ENCODE measurements at regions not wholly inside any gene's neighbourhood (a gene's known extent, or its start where the extent isn't known, plus 50 kb on each side); places are given as distances from the start of the nearest gene placed in this dataset.
A peak's percentile ranks its signal among the peaks of the same experiment; 100 is the strongest.
"Not testable (repeated sequence)": the region's sequence is repeated elsewhere in the genome, so short reads cannot be mapped to it uniquely, and the experiment has no call there.

DNA sequence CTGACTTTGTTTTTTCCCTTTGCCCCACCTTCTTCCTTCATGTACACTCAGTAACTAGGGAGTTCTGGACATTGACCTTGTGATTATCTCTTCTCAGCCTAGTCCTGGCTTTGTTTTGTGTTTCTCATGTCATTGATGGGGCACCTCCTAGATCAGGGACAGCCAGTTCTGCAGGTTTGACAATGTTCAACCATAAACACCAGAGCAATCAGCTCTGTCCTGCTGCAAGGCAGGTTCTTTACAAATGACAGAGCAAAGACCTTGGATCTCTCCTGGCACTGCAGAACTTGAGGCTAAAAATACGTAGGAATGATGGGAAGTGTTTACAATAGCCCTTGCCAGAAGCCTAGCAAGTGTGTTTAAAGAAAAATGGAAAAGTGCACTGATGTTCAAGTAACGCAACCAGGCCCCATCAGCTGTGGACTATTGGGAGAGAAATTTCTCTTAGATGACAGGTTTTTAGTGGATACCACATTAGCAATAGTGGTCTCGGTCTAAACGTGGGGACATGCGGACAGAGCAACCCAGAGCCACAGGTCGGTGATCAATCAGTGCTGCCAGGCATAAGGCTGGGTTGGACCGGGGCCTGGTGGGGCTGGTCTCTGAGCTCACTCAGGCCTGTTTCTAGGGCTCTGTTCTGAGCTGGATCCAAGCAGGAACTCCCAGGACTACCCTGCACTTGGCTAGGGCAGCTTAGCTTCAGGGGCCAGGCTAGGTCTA lies 76.8 kb downstream of the SOWAHC start:
- Histone ChIP-seq H3K27ac (peak overlapping the region; percentile 42 to 84 (median 67)), H3K36me3 (no peaks in the 10 kb centered on the region), H3K9me3 (no peaks in the 10 kb centered on the region), H3K27me3 (no peaks in the 10 kb centered on the region), H3K4me1 (peaks cover 11 to 15% (median 14%) of the 10 kb centered on the region in 3 donors), H3K4me3 (no peak overlapping the region)
- peak in 4 of 6 donors; percentile 38 to 68 (median 58) for DNase-seq
- intact Hi-C loops (cut with DNase I), result no loop called here
- ATAC-seq, result peak; percentile 64 to 87 (median 86)
- 15 to 20% methylated on average over 7 of the region's 7 CpGs for WGBS, 2 donors
- TF ChIP-seq, protein P1, sequence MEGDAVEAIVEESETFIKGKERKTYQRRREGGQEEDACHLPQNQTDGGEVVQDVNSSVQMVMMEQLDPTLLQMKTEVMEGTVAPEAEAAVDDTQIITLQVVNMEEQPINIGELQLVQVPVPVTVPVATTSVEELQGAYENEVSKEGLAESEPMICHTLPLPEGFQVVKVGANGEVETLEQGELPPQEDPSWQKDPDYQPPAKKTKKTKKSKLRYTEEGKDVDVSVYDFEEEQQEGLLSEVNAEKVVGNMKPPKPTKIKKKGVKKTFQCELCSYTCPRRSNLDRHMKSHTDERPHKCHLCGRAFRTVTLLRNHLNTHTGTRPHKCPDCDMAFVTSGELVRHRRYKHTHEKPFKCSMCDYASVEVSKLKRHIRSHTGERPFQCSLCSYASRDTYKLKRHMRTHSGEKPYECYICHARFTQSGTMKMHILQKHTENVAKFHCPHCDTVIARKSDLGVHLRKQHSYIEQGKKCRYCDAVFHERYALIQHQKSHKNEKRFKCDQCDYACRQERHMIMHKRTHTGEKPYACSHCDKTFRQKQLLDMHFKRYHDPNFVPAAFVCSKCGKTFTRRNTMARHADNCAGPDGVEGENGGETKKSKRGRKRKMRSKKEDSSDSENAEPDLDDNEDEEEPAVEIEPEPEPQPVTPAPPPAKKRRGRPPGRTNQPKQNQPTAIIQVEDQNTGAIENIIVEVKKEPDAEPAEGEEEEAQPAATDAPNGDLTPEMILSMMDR (IDR thresholded peaks at IDR 0.05), result no peak
- peak; percentile 85 for FAIRE-seq

DNA sequence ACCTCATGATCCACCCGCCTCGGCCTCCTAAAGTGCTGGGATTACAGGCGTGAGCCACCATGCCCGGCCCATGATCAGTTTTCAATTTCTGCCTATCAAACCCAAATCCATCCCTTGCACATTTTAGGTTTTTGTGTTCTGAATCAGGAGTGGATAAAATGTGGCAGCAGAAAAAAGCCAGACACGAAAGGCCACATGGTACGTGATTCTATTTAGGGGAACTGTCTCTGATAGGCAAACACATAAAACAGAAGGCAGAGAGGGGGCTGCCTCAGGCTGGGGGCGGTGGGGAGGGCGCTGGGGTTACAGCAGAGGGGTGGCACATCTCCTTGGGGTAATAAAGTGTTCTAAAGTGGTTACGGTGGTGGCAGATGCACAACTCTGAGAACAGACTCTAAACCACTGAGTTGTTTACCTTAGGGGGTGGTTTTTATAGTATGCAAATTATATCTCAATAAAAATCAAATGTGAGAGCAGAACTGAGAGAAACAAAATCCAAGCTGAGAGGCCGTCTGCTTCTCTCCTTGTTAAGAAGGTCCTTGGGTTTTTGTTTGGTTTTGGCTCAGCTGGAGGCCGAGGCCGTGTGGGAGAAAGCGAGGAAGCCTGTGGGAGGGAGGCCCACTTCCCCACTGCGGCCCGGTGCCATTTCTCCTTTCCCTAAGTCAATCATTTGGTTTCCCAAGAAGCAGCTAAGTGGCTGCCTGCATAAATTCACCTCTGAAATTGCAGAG lies 78.0 kb downstream of the SOWAHC start:
- Histone ChIP-seq H3K27me3 (no peaks in the 10 kb centered on the region), H3K27ac (peak overlapping the region; percentile 42 to 84 (median 67)), H3K36me3 (no peaks in the 10 kb centered on the region), H3K4me3 (no peak overlapping the region), H3K9me3 (no peaks in the 10 kb centered on the region), H3K4me1 (peaks cover 11 to 15% (median 14%) of the 10 kb centered on the region in 3 donors)
- FAIRE-seq, result no peak
- ATAC-seq, result no peak
- DNase-seq, result no peak
- WGBS, 2 donors, result 77 to 81% methylated on average over 15 of the region's 15 CpGs
- intact Hi-C loops (cut with DNase I), result no loop called here
- TF ChIP-seq, protein P1 (IDR thresholded peaks at IDR 0.05), result no peak

DNA sequence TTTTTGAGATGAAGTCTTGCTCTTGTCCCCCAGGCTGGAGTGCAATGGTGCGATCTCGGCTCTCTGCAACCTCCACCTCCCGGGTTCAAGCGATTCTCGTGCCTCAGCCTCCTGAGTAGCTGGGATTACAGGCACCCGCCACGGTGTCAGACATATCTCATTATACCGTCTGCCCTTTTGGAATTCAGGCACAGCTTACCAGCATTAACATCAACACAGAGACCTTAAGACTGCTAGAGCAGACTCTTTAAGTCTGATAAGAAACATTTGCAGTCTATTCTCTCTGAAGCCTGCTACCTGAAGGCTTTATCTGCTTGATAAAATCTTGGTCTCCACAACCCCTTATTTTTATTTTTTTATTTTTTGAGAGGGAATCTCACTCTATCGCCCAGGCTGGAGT lies 78.7 kb downstream of the SOWAHC start:
- ATAC-seq; intact Hi-C loops (cut with DNase I); H3K27me3 ChIP-seq; H3K9me3 ChIP-seq; FAIRE-seq; DNase-seq; H3K36me3 ChIP-seq; H3K4me3 ChIP-seq: not testable (repeated sequence)
- Histone ChIP-seq H3K27ac (peak overlapping the region in 3 of 4 donors; percentile 0 to 84 (median 82)), H3K4me1 (peaks cover 11 to 15% (median 14%) of the 10 kb centered on the region in 3 donors)
- 81 to 85% methylated on average over 9 of the region's 9 CpGs for WGBS, 2 donors

DNA sequence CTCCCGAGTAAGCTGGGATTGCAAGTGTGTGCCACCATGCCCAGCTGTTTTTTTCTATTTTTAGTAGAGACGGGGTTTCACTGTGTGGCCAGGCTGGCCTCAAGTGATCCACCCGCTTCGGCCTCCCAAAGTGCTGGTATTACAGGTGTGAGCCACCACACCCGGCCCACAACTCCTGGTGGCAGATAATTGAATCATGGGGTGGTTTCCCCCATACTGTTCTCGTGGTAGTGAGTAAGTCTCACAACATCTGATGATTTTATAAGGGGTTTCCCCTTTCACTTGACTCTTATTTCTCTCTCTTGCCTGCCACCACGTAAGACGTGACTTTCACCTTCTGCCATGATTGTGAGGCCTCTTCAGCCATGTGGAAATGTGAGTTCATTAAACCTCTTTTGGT lies 79.1 kb downstream of the SOWAHC start:
- H3K4me3 ChIP-seq; FAIRE-seq; H3K27me3 ChIP-seq; ATAC-seq; H3K9me3 ChIP-seq; intact Hi-C loops (cut with DNase I); H3K36me3 ChIP-seq; DNase-seq: not testable (repeated sequence)
- H3K27ac ChIP-seq, result peak overlapping the region in 3 of 4 donors; percentile 0 to 60 (median 30)
- H3K4me1 ChIP-seq, result peaks cover 11 to 15% (median 14%) of the 10 kb centered on the region in 3 donors
- 87 to 89% methylated on average over 8 of the region's 8 CpGs for WGBS, 2 donors

DNA sequence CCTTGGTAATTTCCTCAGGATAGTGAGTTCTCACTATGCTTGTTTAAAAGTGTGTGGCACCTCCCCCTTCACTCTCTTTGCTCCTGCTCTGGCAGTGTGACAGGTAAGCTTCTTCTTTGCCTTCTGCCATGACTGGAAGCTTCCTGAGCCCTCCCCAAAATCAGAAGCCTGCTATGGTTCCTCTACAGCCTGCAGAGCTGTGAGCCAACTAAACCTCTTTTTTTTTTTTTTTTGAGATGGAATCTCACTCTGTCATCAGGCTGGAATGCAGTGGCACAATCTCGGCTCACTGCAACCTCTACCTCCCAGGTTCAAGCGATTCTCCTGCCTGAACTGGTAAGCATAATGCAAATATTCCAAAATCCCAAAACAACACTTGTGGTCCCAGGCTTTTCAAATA lies 80.0 kb downstream of the SOWAHC start:
- Histone ChIP-seq H3K36me3 (no peaks in the 10 kb centered on the region), H3K27ac (peak overlapping the region in 3 of 4 donors; percentile 4 to 60 (median 30)), H3K4me3 (no peak overlapping the region), H3K27me3 (no peaks in the 10 kb centered on the region), H3K9me3 (no peaks in the 10 kb centered on the region), H3K4me1 (peaks cover 11 to 15% (median 14%) of the 10 kb centered on the region in 3 donors)
- FAIRE-seq, result no peak
- TF ChIP-seq, protein P1 (IDR thresholded peaks at IDR 0.05), result no peak
- intact Hi-C loops (cut with DNase I), result no loop called here
- ATAC-seq, result peak in 1 of 4 donors; percentile 25
- WGBS, 2 donors, result 51 to 55% methylated on average over 2 of the region's 2 CpGs
- no peak for DNase-seq
